Vagina (tissue), 2 donors: ENCODE measurements at regions not wholly inside any gene's neighbourhood (a gene's known extent, or its start where the extent isn't known, plus 50 kb on each side); places are given as distances from the start of the nearest gene placed in this dataset. TPM values are rescaled to one million over a fixed set of nuclear protein-coding genes. Genes with fewer than 3 reads are reported as not detected.
"Not testable (repeated sequence)": the region's sequence is repeated elsewhere in the genome, so short reads cannot be mapped to it uniquely, and the experiment has no call there.

Experiments
- DNase-seq, 2 donors: peaks; one replicate each; pipeline ENCODE4 v3.0.0-alpha.2; 2017; ENCODE audit errors: extremely low spot score in 2 of 2
- H3K27ac ChIP-seq: fragments of 200-600 bp; sonication (generic); one replicate; pipeline ENCODE4 v1.5.1; 2019
- H3K27me3 ChIP-seq: fragments of 200-600 bp; sonication (generic); one replicate; pipeline ENCODE4 v1.5.1; 2019
- H3K36me3 ChIP-seq, 2 donors: fragments of 200-600 bp; sonication (generic); one replicate each; pipeline ENCODE4 v1.5.1; 2017 to 2019
- H3K4me1 ChIP-seq: fragments of 200-600 bp; sonication (generic); one replicate; pipeline ENCODE4 v1.5.1; 2019
- H3K4me3 ChIP-seq, 2 donors: fragments of 200-600 bp; sonication (generic); 1 replicate in 1 of 2; 2 replicates in 1 of 2; pipeline ENCODE4 v1.5.1; 2016 to 2019
- H3K9me3 ChIP-seq: fragments of 200-600 bp; sonication (generic); one replicate; pipeline ENCODE4 v1.5.1; 2019
- CTCF ChIP-seq, 3 experiments: fragments of 450-650 bp in 2 of 3; fragments of 200-600 bp in 1 of 3; sonication (generic) in 1 of 3; IDR thresholded peaks; one replicate each; pipeline ENCODE4 v1.5.1; 2017 to 2019; ENCODE audit warnings: antibody characterized with exemption in 3 of 3, mild to moderate bottlenecking in 2 of 3, moderate library complexity in 2 of 3
- POLR2A ChIP-seq, 2 donors: fragments of 450-650 bp; IDR thresholded peaks; one replicate each; pipeline ENCODE4 v1.6.1; 2017; ENCODE audit warnings: antibody characterized with exemption in 2 of 2, mild to moderate bottlenecking in 2 of 2, moderate library complexity in 2 of 2
- POLR2AphosphoS5 ChIP-seq, 2 donors: sonication (generic); formaldehyde crosslinking; IDR thresholded peaks; one replicate each; pipeline ENCODE4 v1.9.0; 2017; ENCODE audit warnings: antibody characterized with exemption in 2 of 2, mild to moderate bottlenecking in 2 of 2, low read depth in 1 of 2; ENCODE audit not compliant: insufficient read depth in 1 of 2
- intact Hi-C: fragments of 100-400 bp; cut with DNase I; formaldehyde crosslinking; loops from one replicate; pipeline ENCODE4 v1.15.1; 2023
- microRNA counts, 2 donors: library from miRNA; unstranded; fragments of <30 nt; microRNA quantifications; one replicate each; lab custom pipeline; 2016 to 2017
- microRNA-seq: library from miRNA; unstranded; fragments of <30 nt; microRNA quantifications from one replicate; pipeline ENCODE4, GENCODE V29; 2017; ENCODE audit warnings: borderline number of aligned reads, borderline replicate concordance
- small RNA-seq: library from RNA; depleted of rRNA; stranded (forward); fragments of <200 nt; gene quantifications from one replicate; pipeline ENCODE3, GENCODE V24; 2016

DNA sequence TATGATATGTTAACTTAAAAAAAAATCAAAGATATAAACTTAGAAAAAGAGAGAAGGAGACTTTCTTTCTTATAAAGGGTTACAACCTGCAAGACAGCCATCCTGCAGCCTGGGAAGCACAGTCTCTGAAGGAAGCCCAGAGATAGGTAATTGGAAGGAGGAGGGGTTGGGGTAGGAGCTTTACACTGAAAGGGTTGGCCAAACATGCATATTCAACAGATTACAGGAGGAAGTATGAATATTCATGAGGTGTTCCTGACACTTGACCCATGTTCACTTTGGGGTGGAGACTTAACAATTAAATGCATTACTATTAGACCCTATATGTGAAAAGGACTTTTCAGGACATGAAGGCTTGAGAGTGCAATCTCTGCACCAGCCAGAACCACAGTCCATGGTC lies 71.7 kb upstream of the CDH2 start:
- no peak overlapping the region for H3K27ac ChIP-seq
- no peaks in the 10 kb centered on the region for H3K4me1 ChIP-seq
- H3K4me3 ChIP-seq, result no peak overlapping the region
- intact Hi-C loops, result no loop called here
- no peaks in the 10 kb centered on the region for H3K36me3 ChIP-seq
- DNase-seq, result no peak
- no peak for TF ChIP-seq POLR2A (IDR thresholded peaks at IDR 0.05)
- TF ChIP-seq CTCF (IDR thresholded peaks at IDR 0.05), result no peak
- TF ChIP-seq POLR2AphosphoS5 (IDR thresholded peaks at IDR 0.05; ENCODE audit: insufficient read depth in 1 of 2, low read depth in 1 of 2), result no peak
- no peaks in the 10 kb centered on the region for H3K9me3 ChIP-seq
- H3K27me3 ChIP-seq, result no peaks in the 10 kb centered on the region

DNA sequence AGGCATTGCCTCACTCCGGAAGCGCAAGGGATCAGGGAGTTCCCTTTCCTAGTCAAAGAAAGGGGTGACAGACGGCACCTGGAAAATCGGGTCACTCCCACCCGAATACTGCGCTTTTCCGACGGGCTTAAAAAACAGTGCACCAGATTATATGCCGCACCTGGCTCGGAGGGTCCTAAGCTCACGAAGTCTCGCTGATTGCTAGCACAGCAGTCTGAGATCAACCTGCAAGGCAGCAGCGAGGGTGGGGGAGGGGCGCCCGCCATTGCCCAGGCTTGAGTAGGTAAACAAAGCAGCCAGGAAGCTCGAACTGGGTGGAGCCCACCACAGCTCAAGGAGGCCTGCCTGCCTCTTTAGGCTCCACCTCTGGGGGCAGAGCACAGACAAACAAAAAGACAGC lies 63.7 kb upstream of the CDH2 start:
- H3K36me3 ChIP-seq, DNase-seq, intact Hi-C loops, H3K9me3 ChIP-seq, H3K27ac ChIP-seq, H3K4me3 ChIP-seq, H3K4me1 ChIP-seq, H3K27me3 ChIP-seq: not testable (repeated sequence)

DNA sequence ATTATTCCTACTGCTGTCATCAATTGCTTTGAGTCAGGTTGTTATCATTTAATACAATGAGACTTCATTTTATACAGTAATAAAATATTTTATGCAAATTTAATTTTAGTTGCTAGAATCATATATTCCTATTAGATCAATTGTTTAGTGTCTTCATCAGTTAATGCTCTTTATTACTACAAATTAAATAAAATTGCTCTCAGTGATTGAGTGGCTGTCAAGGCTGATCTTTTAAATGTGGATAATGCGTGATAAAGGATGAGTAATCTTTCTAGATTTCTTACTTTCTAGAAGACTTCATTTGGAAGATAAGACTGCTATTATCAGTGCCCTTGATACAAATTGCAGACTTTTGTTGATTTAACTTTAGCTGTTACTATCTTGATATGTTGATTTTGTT lies 59.6 kb upstream of the CDH2 start:
- no peaks in the 10 kb centered on the region for H3K9me3 ChIP-seq
- no peak overlapping the region for H3K4me3 ChIP-seq
- intact Hi-C loops, result no loop called here
- H3K4me1 ChIP-seq, result no peaks in the 10 kb centered on the region
- TF ChIP-seq CTCF (IDR thresholded peaks at IDR 0.05) (no peak), POLR2A (IDR thresholded peaks at IDR 0.05) (no peak), POLR2AphosphoS5 (IDR thresholded peaks at IDR 0.05; ENCODE audit: insufficient read depth in 1 of 2, low read depth in 1 of 2) (no peak)
- no peaks in the 10 kb centered on the region for H3K36me3 ChIP-seq
- no peak overlapping the region for H3K27ac ChIP-seq
- DNase-seq, result no peak
- no peaks in the 10 kb centered on the region for H3K27me3 ChIP-seq

MicroRNA genes in the stretch of these regions (microRNA counts, 767-probe panel; counts per million panel counts)
- microRNA hsa-miR-302f (lab: Ali Mortazavi, UCI), result 238 to 2,502 counts per million in 2 donors

Small RNA genes lying in the stretch of these regions (microRNA-seq; reads per million reads assigned to microRNA genes)
- not detected for gene MIR302F

Small RNA genes lying in the stretch of these regions (small RNA-seq; reads per million reads assigned to genes)
- not detected for gene AC023932.1
- gene AC105245.1, result not detected
- not detected for gene RNU6-408P
